ENCODE measurements at regions not wholly inside any gene's neighbourhood (a gene's known extent, or its start where the extent isn't known, plus 50 kb on each side); places are given as distances from the start of the nearest gene placed in this dataset.

- Histone ChIP-seq H3K9me3 (ENCODE audit: control insufficient read depth, insufficient read depth, low read depth, low read length) (peaks cover 6% of the 10 kb centered on the region; the same call in 1 of the 2 replicates), H3K27me3 (ENCODE audit: control insufficient read depth, insufficient read depth, low read length) (no peaks in the 10 kb centered on the region), H3K9ac (ENCODE audit: low read length) (no peak overlapping the region), H3K4me3 (ENCODE audit: low read depth, low read length) (no peak overlapping the region), H3K36me3 (ENCODE audit: control insufficient read depth, insufficient read depth, low read length) (no peaks in the 10 kb centered on the region), H3K27ac (ENCODE audit: low read depth, low read length) (no peak overlapping the region), H3K4me1 (ENCODE audit: control insufficient read depth, insufficient read depth, low read length) (no peaks in the 10 kb centered on the region; the same call in 1 of the 2 replicates)
These were observed 650.2 kb downstream of the ZNF674 start for GRCh38 chrX:45894864-45895645.

GRCh38 chrX:45889471-45889870 is 655.8 kb downstream of the ZNF674 start:
- Histone ChIP-seq H3K36me3 (ENCODE audit: control insufficient read depth, insufficient read depth, low read length) (no peaks in the 10 kb centered on the region), H3K4me1 (ENCODE audit: control insufficient read depth, insufficient read depth, low read length) (peaks cover 12% of the 10 kb centered on the region), H3K27me3 (ENCODE audit: control insufficient read depth, insufficient read depth, low read length) (no peaks in the 10 kb centered on the region), H3K27ac (ENCODE audit: low read depth, low read length) (no peak overlapping the region), H3K9ac (ENCODE audit: low read length) (no peak overlapping the region), H3K9me3 (ENCODE audit: control insufficient read depth, insufficient read depth, low read depth, low read length) (0 out of 2 replicates have a peak, but pooled peaks cover 3% of the 10 kb centered on the region), H3K4me3 (ENCODE audit: low read depth, low read length) (no peak overlapping the region)

- Histone ChIP-seq H3K4me3 (ENCODE audit: low read depth, low read length) (no peak overlapping the region), H3K27me3 (ENCODE audit: control insufficient read depth, insufficient read depth, low read length) (no peaks in the 10 kb centered on the region), H3K27ac (ENCODE audit: low read depth, low read length) (no peak overlapping the region), H3K9me3 (ENCODE audit: control insufficient read depth, insufficient read depth, low read depth, low read length) (0 out of 2 replicates have a peak, but pooled peaks cover under 1% of the 10 kb centered on the region), H3K36me3 (ENCODE audit: control insufficient read depth, insufficient read depth, low read length) (no peaks in the 10 kb centered on the region), H3K9ac (ENCODE audit: low read length) (no peak overlapping the region), H3K4me1 (ENCODE audit: control insufficient read depth, insufficient read depth, low read length) (peaks cover 12% of the 10 kb centered on the region)
These were observed 656.7 kb downstream of the ZNF674 start for GRCh38 chrX:45888518-45888917.

- Histone ChIP-seq H3K36me3 (ENCODE audit: control insufficient read depth, insufficient read depth, low read length) (no peaks in the 10 kb centered on the region), H3K9me3 (ENCODE audit: control insufficient read depth, insufficient read depth, low read depth, low read length) (no peaks in the 10 kb centered on the region), H3K27ac (ENCODE audit: low read depth, low read length) (no peak overlapping the region), H3K27me3 (ENCODE audit: control insufficient read depth, insufficient read depth, low read length) (no peaks in the 10 kb centered on the region), H3K4me3 (ENCODE audit: low read depth, low read length) (no peak overlapping the region), H3K4me1 (ENCODE audit: control insufficient read depth, insufficient read depth, low read length) (peaks cover 15% of the 10 kb centered on the region), H3K9ac (ENCODE audit: low read length) (no peak overlapping the region)
These were observed 659.3 kb downstream of the ZNF674 start for GRCh38 chrX:45885931-45886330.

- Histone ChIP-seq H3K27me3 (ENCODE audit: control insufficient read depth, insufficient read depth, low read length) (no peaks in the 10 kb centered on the region), H3K27ac (ENCODE audit: low read depth, low read length) (no peak overlapping the region), H3K9me3 (ENCODE audit: control insufficient read depth, insufficient read depth, low read depth, low read length) (no peaks in the 10 kb centered on the region), H3K4me3 (ENCODE audit: low read depth, low read length) (no peak overlapping the region), H3K36me3 (ENCODE audit: control insufficient read depth, insufficient read depth, low read length) (no peaks in the 10 kb centered on the region), H3K4me1 (ENCODE audit: control insufficient read depth, insufficient read depth, low read length) (0 out of 2 replicates have a peak, but pooled peaks cover 3% of the 10 kb centered on the region), H3K9ac (ENCODE audit: low read length) (no peak overlapping the region)
These were observed 665.7 kb downstream of the ZNF674 start for GRCh38 chrX:45879512-45879911.

GRCh38 chrX:45876206-45876605 is 669.0 kb downstream of the ZNF674 start:
- H3K9ac ChIP-seq (ENCODE audit: low read length) = no peak overlapping the region
- H3K36me3 ChIP-seq (ENCODE audit: control insufficient read depth, insufficient read depth, low read length) = no peaks in the 10 kb centered on the region
- no peaks in the 10 kb centered on the region for H3K27me3 ChIP-seq (ENCODE audit: control insufficient read depth, insufficient read depth, low read length)
- H3K27ac ChIP-seq (ENCODE audit: low read depth, low read length) = no peak overlapping the region
- no peaks in the 10 kb centered on the region for H3K9me3 ChIP-seq (ENCODE audit: control insufficient read depth, insufficient read depth, low read depth, low read length)
- no peak overlapping the region for H3K4me3 ChIP-seq (ENCODE audit: low read depth, low read length)
- H3K4me1 ChIP-seq (ENCODE audit: control insufficient read depth, insufficient read depth, low read length) = no peaks in the 10 kb centered on the region; the same call in 1 of the 2 replicates

- no peaks in the 10 kb centered on the region for H3K9me3 ChIP-seq (ENCODE audit: control insufficient read depth, insufficient read depth, low read depth, low read length)
- no peaks in the 10 kb centered on the region for H3K36me3 ChIP-seq (ENCODE audit: control insufficient read depth, insufficient read depth, low read length)
- no peak overlapping the region for H3K4me3 ChIP-seq (ENCODE audit: low read depth, low read length)
- no peaks in the 10 kb centered on the region for H3K27me3 ChIP-seq (ENCODE audit: control insufficient read depth, insufficient read depth, low read length)
- no peaks in the 10 kb centered on the region; the same call in 1 of the 2 replicates for H3K4me1 ChIP-seq (ENCODE audit: control insufficient read depth, insufficient read depth, low read length)
- no peak overlapping the region for H3K27ac ChIP-seq (ENCODE audit: low read depth, low read length)
- H3K9ac ChIP-seq (ENCODE audit: low read length) = no peak overlapping the region
These were observed 671.4 kb downstream of the ZNF674 start for GRCh38 chrX:45873781-45874180.

GRCh38 chrX:45872480-45872879 is 671.8 kb upstream of the DIPK2B start:
- no peaks in the 10 kb centered on the region for H3K27me3 ChIP-seq (ENCODE audit: control insufficient read depth, insufficient read depth, low read length)
- H3K4me3 ChIP-seq (ENCODE audit: low read depth, low read length) = no peak overlapping the region
- no peaks in the 10 kb centered on the region for H3K9me3 ChIP-seq (ENCODE audit: control insufficient read depth, insufficient read depth, low read depth, low read length)
- no peaks in the 10 kb centered on the region for H3K36me3 ChIP-seq (ENCODE audit: control insufficient read depth, insufficient read depth, low read length)
- H3K27ac ChIP-seq (ENCODE audit: low read depth, low read length) = no peak overlapping the region
- no peaks in the 10 kb centered on the region; the same call in 1 of the 2 replicates for H3K4me1 ChIP-seq (ENCODE audit: control insufficient read depth, insufficient read depth, low read length)
- H3K9ac ChIP-seq (ENCODE audit: low read length) = no peak overlapping the region

GRCh38 chrX:45868425-45868824 is 667.7 kb upstream of the DIPK2B start:
- Histone ChIP-seq H3K9ac (ENCODE audit: low read length) (no peak overlapping the region), H3K27me3 (ENCODE audit: control insufficient read depth, insufficient read depth, low read length) (no peaks in the 10 kb centered on the region), H3K36me3 (ENCODE audit: control insufficient read depth, insufficient read depth, low read length) (no peaks in the 10 kb centered on the region), H3K4me1 (ENCODE audit: control insufficient read depth, insufficient read depth, low read length) (no peaks in the 10 kb centered on the region), H3K4me3 (ENCODE audit: low read depth, low read length) (no peak overlapping the region), H3K9me3 (ENCODE audit: control insufficient read depth, insufficient read depth, low read depth, low read length) (no peaks in the 10 kb centered on the region), H3K27ac (ENCODE audit: low read depth, low read length) (no peak overlapping the region)

GRCh38 chrX:45862801-45863200 is 662.1 kb upstream of the DIPK2B start:
- no peaks in the 10 kb centered on the region for H3K9me3 ChIP-seq (ENCODE audit: control insufficient read depth, insufficient read depth, low read depth, low read length)
- H3K4me1 ChIP-seq (ENCODE audit: control insufficient read depth, insufficient read depth, low read length) = peaks cover 12% of the 10 kb centered on the region
- no peak overlapping the region for H3K27ac ChIP-seq (ENCODE audit: low read depth, low read length)
- H3K4me3 ChIP-seq (ENCODE audit: low read depth, low read length) = no peak overlapping the region
- no peak overlapping the region for H3K9ac ChIP-seq (ENCODE audit: low read length)
- H3K27me3 ChIP-seq (ENCODE audit: control insufficient read depth, insufficient read depth, low read length) = no peaks in the 10 kb centered on the region
- H3K36me3 ChIP-seq (ENCODE audit: control insufficient read depth, insufficient read depth, low read length) = no peaks in the 10 kb centered on the region

- Histone ChIP-seq H3K27me3 (ENCODE audit: control insufficient read depth, insufficient read depth, low read length) (no peaks in the 10 kb centered on the region), H3K36me3 (ENCODE audit: control insufficient read depth, insufficient read depth, low read length) (no peaks in the 10 kb centered on the region), H3K27ac (ENCODE audit: low read depth, low read length) (no peak overlapping the region), H3K4me3 (ENCODE audit: low read depth, low read length) (no peak overlapping the region), H3K9ac (ENCODE audit: low read length) (no peak overlapping the region), H3K9me3 (ENCODE audit: control insufficient read depth, insufficient read depth, low read depth, low read length) (no peaks in the 10 kb centered on the region), H3K4me1 (ENCODE audit: control insufficient read depth, insufficient read depth, low read length) (peaks cover 13% of the 10 kb centered on the region)
These were observed 659.8 kb upstream of the DIPK2B start for GRCh38 chrX:45860450-45860849.

Data from HUES6 (cell line).